ENCODE measurements at regions not wholly inside any gene's neighbourhood (a gene's known extent, or its start where the extent isn't known, plus 50 kb on each side); places are given as distances from the start of the nearest gene placed in this dataset.

- no peaks in the 10 kb centered on the region for H3K79me2 ChIP-seq (ENCODE audit: insufficient read depth, low read length)
- H3K4me1 Mint-ChIP-seq (ENCODE audit: low read depth, unreplicated experiment), result no peaks in the 10 kb centered on the region
- peaks cover 6% of the 10 kb centered on the region for H3K27me3 Mint-ChIP-seq (ENCODE audit: low read depth, unreplicated experiment)
- DNase-seq (ENCODE audit: low read depth) (no peak), FAIRE-seq (no peak)
- no peaks in the 10 kb centered on the region for H3K4me1 ChIP-seq (ENCODE audit: insufficient read depth, low read length)
- H4K20me1 ChIP-seq (ENCODE audit: insufficient read depth, low read length), result no peaks in the 10 kb centered on the region
- TF ChIP-seq CTCF (IDR thresholded peaks at IDR 0.05; ENCODE audit: insufficient read depth, low read depth, low read length) (no peak), EZH2 (IDR thresholded peaks at IDR 0.05; ENCODE audit: insufficient read depth, low read length) (no peak)
- no peaks in the 10 kb centered on the region for H3K9me3 ChIP-seq (ENCODE audit: insufficient read depth, low read depth, low read length)
- H3K36me3 ChIP-seq (ENCODE audit: insufficient read depth, low read length), result no peaks in the 10 kb centered on the region
- H3K27ac Mint-ChIP-seq (ENCODE audit: unreplicated experiment), result no peak overlapping the region
- no peaks in the 10 kb centered on the region for H3K9me3 Mint-ChIP-seq (ENCODE audit: unreplicated experiment)
- H3K36me3 Mint-ChIP-seq (ENCODE audit: low read depth, unreplicated experiment), result no peaks in the 10 kb centered on the region
- no peak overlapping the region for H2AFZ ChIP-seq (ENCODE audit: low read depth, low read length)
- no peak overlapping the region for H3K4me3 Mint-ChIP-seq (ENCODE audit: unreplicated experiment)
- no peaks in the 10 kb centered on the region for H3K27me3 ChIP-seq (ENCODE audit: insufficient read depth, low read length)
- H3K4me3 ChIP-seq (ENCODE audit: insufficient read depth, low read depth, low read length), result no peak overlapping the region
- H3K4me2 ChIP-seq (ENCODE audit: low read length), result no peak overlapping the region
- no peak overlapping the region for H3K27ac ChIP-seq (ENCODE audit: low read depth, low read length)
- no peak overlapping the region for H3K9ac ChIP-seq (ENCODE audit: low read length)
Observed at GRCh38 chr5:4245511-4245910, 649.9 kb downstream of the IRX1 start.

GRCh38 chr5:4246447-4246846 is 650.8 kb downstream of the IRX1 start:
- Histone ChIP-seq H3K4me1 (ENCODE audit: insufficient read depth, low read length) (no peaks in the 10 kb centered on the region), H3K27me3 (ENCODE audit: insufficient read depth, low read length) (no peaks in the 10 kb centered on the region), H3K27ac (ENCODE audit: low read depth, low read length) (no peak overlapping the region), H3K4me2 (ENCODE audit: low read length) (no peak overlapping the region), H3K4me3 (ENCODE audit: insufficient read depth, low read depth, low read length) (no peak overlapping the region), H3K9me3 (ENCODE audit: insufficient read depth, low read depth, low read length) (no peaks in the 10 kb centered on the region), H2AFZ (ENCODE audit: low read depth, low read length) (no peak overlapping the region), H3K79me2 (ENCODE audit: insufficient read depth, low read length) (no peaks in the 10 kb centered on the region), H3K9ac (ENCODE audit: low read length) (no peak overlapping the region), H4K20me1 (ENCODE audit: insufficient read depth, low read length) (no peaks in the 10 kb centered on the region), H3K36me3 (ENCODE audit: insufficient read depth, low read length) (no peaks in the 10 kb centered on the region)
- no peak for TF ChIP-seq CTCF (IDR thresholded peaks at IDR 0.05; ENCODE audit: insufficient read depth, low read depth, low read length)
- TF ChIP-seq EZH2 (IDR thresholded peaks at IDR 0.05; ENCODE audit: insufficient read depth, low read length), result no peak
- Mint-ChIP-seq H3K36me3 (ENCODE audit: low read depth, unreplicated experiment) (no peaks in the 10 kb centered on the region), H3K4me1 (ENCODE audit: low read depth, unreplicated experiment) (no peaks in the 10 kb centered on the region), H3K27ac (ENCODE audit: unreplicated experiment) (no peak overlapping the region), H3K4me3 (ENCODE audit: unreplicated experiment) (no peak overlapping the region), H3K9me3 (ENCODE audit: unreplicated experiment) (no peaks in the 10 kb centered on the region), H3K27me3 (ENCODE audit: low read depth, unreplicated experiment) (peaks cover 2% of the 10 kb centered on the region)
- no peak for DNase-seq (ENCODE audit: low read depth)
- FAIRE-seq, result no peak

- Histone ChIP-seq H3K9me3 (ENCODE audit: insufficient read depth, low read depth, low read length) (no peaks in the 10 kb centered on the region), H4K20me1 (ENCODE audit: insufficient read depth, low read length) (no peaks in the 10 kb centered on the region), H3K27ac (ENCODE audit: low read depth, low read length) (no peak overlapping the region), H3K36me3 (ENCODE audit: insufficient read depth, low read length) (no peaks in the 10 kb centered on the region), H3K9ac (ENCODE audit: low read length) (no peak overlapping the region), H3K79me2 (ENCODE audit: insufficient read depth, low read length) (no peaks in the 10 kb centered on the region), H3K4me1 (ENCODE audit: insufficient read depth, low read length) (no peaks in the 10 kb centered on the region), H3K4me3 (ENCODE audit: insufficient read depth, low read depth, low read length) (no peak overlapping the region), H3K27me3 (ENCODE audit: insufficient read depth, low read length) (no peaks in the 10 kb centered on the region), H2AFZ (ENCODE audit: low read depth, low read length) (no peak overlapping the region), H3K4me2 (ENCODE audit: low read length) (no peak overlapping the region)
- Mint-ChIP-seq H3K9me3 (ENCODE audit: unreplicated experiment) (no peaks in the 10 kb centered on the region), H3K4me3 (ENCODE audit: unreplicated experiment) (no peak overlapping the region), H3K27ac (ENCODE audit: unreplicated experiment) (no peak overlapping the region), H3K36me3 (ENCODE audit: low read depth, unreplicated experiment) (no peaks in the 10 kb centered on the region), H3K4me1 (ENCODE audit: low read depth, unreplicated experiment) (no peaks in the 10 kb centered on the region), H3K27me3 (ENCODE audit: low read depth, unreplicated experiment) (no peaks in the 10 kb centered on the region)
- no peak for FAIRE-seq
- DNase-seq (ENCODE audit: low read depth), result no peak
- no peak for TF ChIP-seq CTCF (IDR thresholded peaks at IDR 0.05; ENCODE audit: insufficient read depth, low read depth, low read length)
- no peak for TF ChIP-seq EZH2 (IDR thresholded peaks at IDR 0.05; ENCODE audit: insufficient read depth, low read length)
Observed at GRCh38 chr5:4250254-4250653, 654.6 kb downstream of the IRX1 start.
